GM21381 (cell line): ENCODE measurements at regions not wholly inside any gene's neighbourhood (a gene's known extent, or its start where the extent isn't known, plus 50 kb on each side); places are given as distances from the start of the nearest gene placed in this dataset.

Experiments used
- ATAC-seq: cut with Tn5 transposase; IDR thresholded peaks from one replicate; pipeline ENCODE4 v1.9.1; 2021; ENCODE audit warnings: mild to moderate bottlenecking, moderate library complexity; ENCODE audit not compliant: unreplicated experiment

DNA sequence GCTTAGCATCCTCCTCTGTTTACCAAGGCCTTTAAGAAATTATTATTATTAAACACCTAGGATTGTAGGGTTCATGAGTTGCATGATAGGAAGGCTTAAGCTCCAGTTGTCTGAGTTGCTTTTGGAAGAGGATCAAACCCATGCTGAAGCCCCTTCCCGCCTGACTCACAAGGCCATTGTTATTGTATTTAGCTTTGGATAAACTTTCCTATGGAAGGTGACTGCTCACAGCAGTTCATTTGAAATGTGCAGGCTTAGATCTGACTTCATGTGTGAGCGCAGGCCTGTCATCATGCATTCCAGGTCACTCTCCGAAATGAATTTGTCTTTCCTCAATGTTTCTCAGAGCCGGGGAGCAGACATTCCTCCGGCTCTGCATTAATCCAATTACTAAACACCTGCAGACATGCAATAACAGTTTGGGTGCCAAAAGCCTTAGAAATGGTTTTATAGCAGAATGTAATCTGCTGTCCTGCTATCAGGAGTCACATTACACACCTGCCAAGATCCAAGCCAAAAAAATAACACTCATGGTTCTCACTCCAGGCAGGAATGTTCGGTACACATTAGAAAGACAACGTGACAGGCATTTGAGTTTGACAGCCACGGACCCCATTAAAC is 119.9 kb downstream of the OSR1 start:
- ATAC-seq: no peak

DNA sequence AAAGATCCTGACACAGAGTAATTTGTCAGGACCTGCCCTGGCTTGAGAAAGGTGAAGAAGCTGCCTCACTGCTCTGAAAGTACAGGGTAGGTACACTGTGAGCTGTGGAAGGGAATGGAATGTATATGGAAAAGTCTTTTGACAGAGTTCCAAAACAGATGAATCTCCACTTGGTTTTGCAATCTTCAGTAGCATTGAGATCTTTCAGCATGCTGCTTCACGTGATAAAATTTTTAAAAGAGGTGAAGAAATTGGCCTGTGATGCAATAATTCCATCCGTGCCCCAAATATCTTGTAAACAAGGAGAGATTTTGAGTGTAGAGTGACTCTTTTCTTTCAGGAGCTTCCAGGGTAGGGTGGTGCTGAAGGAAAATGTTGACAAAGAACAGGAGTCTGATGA is 123.1 kb downstream of the OSR1 start:
- no peak for ATAC-seq

DNA sequence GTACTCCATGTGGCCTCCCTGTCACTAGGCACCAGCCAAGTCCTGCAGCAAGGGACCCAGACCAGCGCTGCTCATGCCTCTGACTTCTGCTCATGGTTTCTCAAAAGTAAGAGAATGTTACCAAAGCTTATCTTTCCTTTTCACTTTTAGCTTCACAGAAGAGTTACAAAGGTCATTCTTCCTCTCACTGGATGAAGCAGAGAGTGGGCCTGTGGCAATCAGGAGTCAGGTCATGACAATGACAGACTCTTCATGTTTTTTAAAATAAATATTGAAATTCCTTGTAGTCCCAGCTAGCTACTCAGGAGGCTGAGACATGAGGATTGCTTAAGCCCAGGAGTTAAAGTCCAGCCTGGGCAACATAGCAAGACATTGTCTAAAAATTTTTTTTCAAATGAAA is 126.1 kb downstream of the OSR1 start:
- ATAC-seq: no peak

GRCh38 chr2:19231625-19232024 is 126.8 kb downstream of the OSR1 start:
- ATAC-seq: no peak

GRCh38 chr2:19230626-19231025 is 127.8 kb downstream of the OSR1 start:
- no peak for ATAC-seq

- no peak for ATAC-seq
Observed at GRCh38 chr2:19228715-19229114, 129.7 kb downstream of the OSR1 start.

DNA sequence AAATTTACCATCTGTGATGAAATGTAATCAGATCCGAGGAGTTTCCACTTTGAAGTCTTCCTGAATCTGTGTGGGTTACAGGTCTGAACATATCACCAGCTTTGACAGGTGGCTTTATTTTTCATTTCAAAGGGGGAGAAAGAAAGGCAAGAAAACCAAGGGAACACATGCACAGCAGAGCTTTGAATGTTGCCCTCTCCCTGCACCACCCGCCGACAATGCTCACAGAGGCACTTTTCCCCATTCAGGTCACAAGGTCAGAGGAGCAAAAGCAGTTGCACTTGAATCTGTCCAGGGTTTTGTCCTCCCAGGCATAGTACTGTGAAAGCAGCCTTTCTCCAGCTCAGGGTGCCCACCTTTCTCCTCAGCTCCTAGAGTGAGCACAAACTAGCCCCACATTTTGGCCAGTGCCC is 130.2 kb downstream of the OSR1 start:
- no peak for ATAC-seq

DNA sequence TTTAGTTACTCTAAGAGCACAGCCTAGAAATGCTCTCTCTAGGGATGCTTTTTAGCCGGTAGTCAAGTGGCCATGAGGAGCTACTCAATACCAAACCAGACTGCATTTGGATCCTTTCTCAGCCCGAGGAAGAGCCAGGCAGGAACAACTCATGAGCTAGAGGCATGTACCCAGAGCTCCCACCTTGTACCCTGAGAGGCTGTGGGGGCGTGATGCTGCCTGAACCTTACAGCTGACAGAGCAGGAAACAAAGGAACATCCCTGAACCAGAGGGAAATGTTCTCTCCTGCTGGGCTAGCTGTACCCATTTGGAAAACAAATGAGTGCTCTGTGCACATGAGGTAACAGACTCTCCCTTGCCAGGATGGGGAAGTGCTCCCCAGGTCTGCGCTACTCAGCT is 131.6 kb downstream of the OSR1 start:
- ATAC-seq: no peak

DNA sequence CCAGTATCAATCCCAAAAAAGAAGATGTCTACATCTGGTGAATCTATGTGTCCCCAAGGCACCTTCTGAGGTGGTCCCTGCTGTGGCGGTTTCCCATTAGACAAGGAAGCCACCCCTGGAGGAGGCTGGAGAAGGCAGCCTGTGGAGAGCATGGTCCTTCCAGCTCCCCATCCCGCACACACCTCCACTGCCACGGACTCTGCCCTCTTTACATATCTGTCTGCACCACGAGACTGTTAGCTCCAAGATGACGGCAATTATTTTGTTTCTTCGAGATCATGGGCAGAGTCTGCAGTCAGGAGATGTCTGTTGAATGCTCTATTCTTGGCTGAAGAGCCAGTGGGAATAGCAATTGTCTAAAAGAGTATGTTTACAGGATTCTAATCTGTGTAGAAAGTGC is 132.0 kb downstream of the OSR1 start:
- no peak for ATAC-seq

DNA sequence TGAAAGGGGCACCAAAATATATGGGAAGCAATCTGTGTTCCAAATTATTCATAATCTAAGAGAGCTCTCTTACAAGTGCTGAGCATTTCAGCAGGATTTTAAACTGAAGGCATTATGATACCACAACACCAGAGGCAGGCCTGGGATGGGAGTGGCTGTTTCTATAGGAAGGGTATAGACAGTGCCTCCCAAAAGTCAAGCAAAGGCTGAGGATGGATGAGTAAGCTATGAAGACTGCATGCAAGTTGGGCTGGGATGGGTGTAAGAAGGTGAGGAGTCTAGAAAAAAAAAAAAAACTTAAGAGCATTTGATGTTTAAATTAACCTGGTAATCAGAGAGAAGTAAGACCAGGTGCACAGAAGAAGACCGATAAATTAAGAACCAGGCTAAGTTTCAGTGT is 132.5 kb downstream of the OSR1 start:
- ATAC-seq: no peak

- ATAC-seq: no peak
Observed at GRCh38 chr2:19225126-19225525, 133.3 kb downstream of the OSR1 start.

DNA sequence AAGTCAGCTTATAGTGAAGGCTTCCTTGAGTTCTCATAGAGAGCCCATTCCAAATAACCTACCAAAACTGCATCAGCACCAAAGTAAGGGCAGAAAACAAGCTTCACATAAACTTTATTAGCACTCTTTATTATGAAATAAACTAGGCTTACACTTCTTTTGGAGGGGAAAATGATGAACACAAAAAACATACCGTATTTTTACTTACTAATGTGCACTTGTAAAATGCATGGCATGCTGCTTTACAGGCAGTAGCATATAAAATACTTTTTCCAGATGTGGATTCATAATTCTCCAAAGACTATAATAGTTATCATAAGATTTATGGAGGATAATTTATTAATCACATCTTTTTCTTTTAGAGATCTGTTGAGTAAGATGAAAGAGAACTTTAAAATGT is 133.9 kb downstream of the OSR1 start:
- no peak for ATAC-seq

DNA sequence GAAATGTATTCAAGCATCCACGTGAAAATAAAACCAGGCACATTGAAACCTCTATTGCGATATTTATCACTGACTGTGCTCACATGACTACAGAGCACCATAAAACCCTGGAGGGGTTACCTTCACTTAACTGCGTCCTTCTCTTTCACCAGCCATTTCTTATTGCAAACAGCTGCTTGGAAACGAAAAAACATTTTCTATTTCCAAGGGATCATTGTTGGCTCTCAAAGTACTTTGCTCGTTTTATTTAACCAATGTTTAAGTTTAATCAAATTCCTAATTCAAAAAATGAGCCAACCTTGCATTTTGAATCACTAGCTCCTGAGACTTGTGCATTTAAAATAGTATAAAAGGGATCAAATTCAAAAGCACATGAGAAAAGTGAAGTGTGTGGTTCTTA is 134.4 kb downstream of the OSR1 start:
- no peak for ATAC-seq

DNA sequence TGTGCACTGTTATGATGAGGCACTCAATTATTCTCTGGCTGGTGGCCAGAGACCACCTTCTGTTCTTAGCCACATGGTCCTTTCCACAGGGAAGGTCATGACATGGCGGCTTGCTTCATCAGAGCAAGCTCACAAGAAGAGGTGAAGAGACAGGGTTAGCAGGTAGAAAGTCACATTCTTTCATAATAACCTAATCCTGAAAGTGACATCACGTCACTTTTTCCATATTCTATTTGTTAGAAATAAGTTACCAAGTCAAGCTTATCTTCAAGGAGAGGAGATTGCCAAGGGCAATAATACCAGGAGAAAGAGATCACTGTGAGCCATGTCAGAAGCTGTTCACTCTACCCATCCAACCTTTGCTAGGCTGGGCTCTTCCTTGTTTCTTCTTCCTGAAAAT is 139.4 kb downstream of the OSR1 start:
- no peak for ATAC-seq

- no peak for ATAC-seq
Observed at GRCh38 chr2:19218166-19218565, 140.3 kb downstream of the OSR1 start.

DNA sequence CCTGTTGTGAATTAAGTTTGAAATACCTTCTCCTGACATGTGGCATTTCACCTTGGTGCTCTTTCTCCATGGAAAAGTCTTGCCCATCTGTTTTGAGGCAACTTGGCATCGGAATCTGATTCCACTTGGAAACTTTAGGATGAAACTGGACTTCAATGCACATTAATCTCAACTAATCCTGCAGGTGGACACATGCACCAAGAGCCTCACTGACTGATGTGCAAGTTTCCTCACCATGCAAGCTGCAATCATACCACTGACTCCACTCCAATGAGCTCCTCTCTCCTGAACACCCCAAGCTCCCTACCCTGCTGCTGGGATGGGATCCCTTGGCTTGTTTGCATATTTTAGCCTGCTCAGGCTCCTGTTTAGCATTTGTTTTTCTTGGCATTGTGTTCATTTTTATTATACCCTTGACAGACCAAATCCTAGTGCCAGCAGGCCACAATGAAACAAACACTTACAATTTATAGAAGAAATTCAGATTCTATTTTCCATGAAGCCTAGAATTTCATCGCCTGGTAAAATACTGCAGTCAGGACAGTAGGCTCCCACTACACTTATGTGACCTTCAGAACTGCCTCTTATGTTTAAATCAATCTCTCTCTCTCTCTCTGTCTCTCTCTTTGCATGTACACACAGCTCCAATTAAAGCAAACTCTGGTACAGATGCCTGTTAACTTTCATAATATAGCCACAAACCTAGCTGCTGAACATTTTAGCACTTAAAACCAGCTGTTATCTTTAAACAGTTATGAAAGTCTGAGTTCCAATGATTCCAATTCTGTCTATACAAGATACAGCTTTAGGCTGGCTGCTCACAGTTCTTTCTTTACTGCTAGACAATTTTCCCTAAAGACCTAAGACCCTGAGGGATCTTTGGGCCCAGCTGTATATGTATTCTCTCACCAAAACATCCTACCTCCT is 141.5 kb downstream of the OSR1 start:
- no peak for ATAC-seq

DNA sequence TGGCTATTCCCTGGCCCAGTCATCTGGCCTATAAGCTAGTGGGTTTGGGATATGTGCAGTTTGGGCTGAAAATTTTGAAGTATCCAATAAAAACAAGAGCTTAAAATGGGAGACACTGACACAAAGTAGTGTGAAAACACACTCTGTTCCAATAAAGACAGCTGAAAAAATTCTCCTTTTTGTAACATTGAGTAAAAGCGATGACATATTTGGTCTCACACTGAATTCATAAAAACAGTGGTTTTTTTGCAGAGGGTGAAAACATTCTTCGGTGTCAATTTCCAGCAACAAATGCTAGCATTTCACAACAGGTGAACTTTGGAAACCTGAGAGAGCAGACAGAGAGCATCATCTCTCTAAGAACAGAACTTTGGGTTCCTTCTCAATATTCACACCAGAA is 142.2 kb downstream of the OSR1 start:
- no peak for ATAC-seq

GRCh38 chr2:19214682-19215391 is 143.6 kb downstream of the OSR1 start:
- ATAC-seq: no peak

DNA sequence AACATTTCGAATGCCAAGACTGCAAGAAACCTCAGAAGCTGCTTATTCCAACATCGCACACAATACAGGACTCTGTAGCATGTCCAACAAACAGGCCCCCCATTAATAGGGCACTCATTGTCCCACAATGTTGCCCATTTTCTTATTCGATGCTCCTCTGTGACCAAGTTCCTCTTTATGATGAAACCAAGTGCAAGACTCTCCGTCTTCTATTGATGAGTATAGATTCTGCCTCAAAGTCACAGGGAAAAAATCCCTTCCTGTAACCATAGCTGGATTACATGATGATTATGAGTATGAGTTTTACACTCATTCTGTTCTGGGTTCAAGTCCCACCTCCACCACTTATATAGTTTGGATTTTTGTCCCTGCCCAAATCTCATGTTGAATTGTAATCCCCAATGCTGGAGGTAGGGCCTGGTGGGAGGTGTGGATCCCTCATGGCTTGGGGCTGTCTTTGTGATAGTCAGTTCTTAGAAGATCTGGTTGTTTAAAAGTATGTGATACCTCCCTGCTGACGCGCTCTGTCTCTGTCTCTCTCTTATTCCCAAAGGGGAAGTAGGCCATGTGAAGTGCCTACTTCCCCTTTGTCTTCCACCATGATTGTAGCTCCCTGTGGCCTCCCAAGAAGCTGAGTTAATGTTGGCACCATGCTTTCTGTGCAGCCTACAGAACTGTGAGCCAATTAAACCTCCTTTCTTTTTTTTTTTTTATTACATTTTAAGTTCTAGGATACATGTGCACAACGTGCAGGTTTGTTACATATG is 148.7 kb downstream of the OSR1 start:
- no peak for ATAC-seq

GRCh38 chr2:19208479-19209199 is 149.8 kb downstream of the OSR1 start:
- no peak for ATAC-seq
